ENCODE measurements at regions not wholly inside any gene's neighbourhood (a gene's known extent, or its start where the extent isn't known, plus 50 kb on each side); places are given as distances from the start of the nearest gene placed in this dataset.

- no peaks in the 10 kb centered on the region for H3K27me3 ChIP-seq
- peak overlapping the region; percentile 66 to 74 for H3K27ac ChIP-seq
- no peak for TF ChIP-seq CTCF (IDR thresholded peaks at IDR 0.05)
- peak overlapping the region in 1 of 2 donors; percentile 2 for H3K4me3 ChIP-seq
- H3K9me3 ChIP-seq, result no peaks in the 10 kb centered on the region
- H3K4me1 ChIP-seq, result peaks cover 0 to 11% of the 10 kb centered on the region in 2 donors
- peak; percentile 77 for DNase-seq (ENCODE audit: low spot score)
- no peaks in the 10 kb centered on the region for H3K36me3 ChIP-seq
These were observed 150.1 kb upstream of the KLF6 start for GRCh38 chr10:3935141-3935540.

DNA sequence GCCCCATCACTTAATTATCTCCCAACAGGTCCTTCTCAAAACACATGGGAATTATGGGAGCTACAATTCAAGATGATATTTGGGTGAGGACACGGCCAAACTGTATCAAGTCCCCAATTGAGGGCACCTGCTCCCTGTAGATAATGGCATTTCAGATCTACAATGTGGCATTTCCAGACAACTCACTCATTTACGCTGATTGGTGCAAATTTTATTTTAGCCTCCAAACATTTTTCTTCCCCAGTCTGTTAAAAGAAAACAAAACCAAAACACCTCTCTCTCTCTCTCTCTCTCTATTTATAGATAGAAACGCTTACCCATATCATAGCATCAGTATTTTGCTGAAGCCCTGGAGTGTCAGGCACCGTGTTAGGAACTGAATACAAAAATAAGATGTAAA lies 148.7 kb upstream of the KLF6 start:
- Histone ChIP-seq H3K36me3 (no peaks in the 10 kb centered on the region), H3K27me3 (no peaks in the 10 kb centered on the region), H3K9me3 (no peaks in the 10 kb centered on the region), H3K4me1 (peaks cover 0 to 11% of the 10 kb centered on the region in 2 donors), H3K27ac (no peak overlapping the region), H3K4me3 (no peak overlapping the region)
- TF ChIP-seq CTCF (IDR thresholded peaks at IDR 0.05), result no peak
- no peak for DNase-seq (ENCODE audit: low spot score)

DNA sequence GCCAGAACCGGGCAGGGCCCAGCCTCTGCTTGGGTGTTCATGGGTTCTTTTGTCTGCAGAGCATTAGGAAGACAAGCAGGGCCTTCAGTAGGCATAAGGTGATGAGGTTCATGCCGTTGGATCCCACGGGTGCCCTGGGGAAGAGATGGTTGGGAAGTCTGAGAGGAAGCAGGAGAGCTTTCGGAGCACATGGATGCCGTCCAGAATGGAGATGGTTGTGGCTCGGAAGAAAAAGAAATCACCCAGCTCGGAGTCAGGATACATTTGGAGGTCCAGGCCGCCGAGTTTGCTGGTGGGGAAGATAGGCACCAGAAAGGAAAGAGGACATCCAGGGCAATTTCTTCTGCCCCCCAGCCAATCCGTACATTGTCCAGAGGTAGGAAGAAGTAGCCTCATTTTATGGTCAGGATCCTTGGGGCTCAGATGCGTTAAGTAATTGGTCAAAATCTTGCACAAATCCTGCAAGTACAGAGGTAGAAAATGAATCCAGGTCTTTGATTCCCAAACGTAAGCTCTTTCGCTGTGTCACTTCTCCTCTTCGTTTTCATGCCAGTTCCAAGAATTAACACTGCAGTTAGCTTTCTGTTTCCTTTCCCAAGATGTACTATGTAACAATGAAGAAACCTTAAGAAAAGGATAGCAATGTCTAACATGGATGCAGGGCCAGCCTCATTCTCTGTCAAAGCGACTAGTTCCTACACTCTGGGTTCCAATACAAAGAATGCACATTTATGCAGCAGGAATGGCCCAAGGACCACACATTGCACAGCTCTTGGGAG lies 147.8 kb upstream of the KLF6 start:
- no peaks in the 10 kb centered on the region for H3K27me3 ChIP-seq
- H3K4me1 ChIP-seq, result peaks cover 0 to 11% of the 10 kb centered on the region in 2 donors
- H3K4me3 ChIP-seq, result no peak overlapping the region
- TF ChIP-seq CTCF (IDR thresholded peaks at IDR 0.05), result no peak
- H3K36me3 ChIP-seq, result no peaks in the 10 kb centered on the region
- H3K27ac ChIP-seq, result no peak overlapping the region
- DNase-seq (ENCODE audit: low spot score), result no peak
- no peaks in the 10 kb centered on the region for H3K9me3 ChIP-seq

DNA sequence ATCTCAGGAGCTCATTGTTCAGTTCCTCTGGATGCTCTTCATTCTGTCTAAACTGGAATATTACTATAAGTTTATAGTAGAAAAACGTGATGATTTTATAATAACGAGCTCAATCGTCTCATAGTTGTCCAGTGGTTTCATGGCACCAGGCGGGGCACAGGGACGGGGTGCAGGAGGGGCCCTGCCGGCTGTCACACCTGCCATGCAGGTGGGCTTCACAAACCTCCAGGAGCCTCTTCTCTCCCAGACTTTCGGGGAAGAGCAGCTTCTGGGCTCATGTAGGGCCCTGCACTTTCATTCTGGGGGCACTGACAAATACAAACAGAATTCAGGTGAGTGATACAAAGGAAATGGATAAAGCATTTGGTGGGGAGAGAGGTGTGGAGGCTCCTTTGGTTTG lies 146.9 kb upstream of the KLF6 start:
- no peak overlapping the region for H3K27ac ChIP-seq
- H3K4me3 ChIP-seq, result no peak overlapping the region
- no peaks in the 10 kb centered on the region for H3K27me3 ChIP-seq
- H3K4me1 ChIP-seq, result peaks cover 0 to 15% of the 10 kb centered on the region in 2 donors
- no peaks in the 10 kb centered on the region for H3K36me3 ChIP-seq
- no peak for TF ChIP-seq CTCF (IDR thresholded peaks at IDR 0.05)
- H3K9me3 ChIP-seq, result no peaks in the 10 kb centered on the region
- no peak for DNase-seq (ENCODE audit: low spot score)

DNA sequence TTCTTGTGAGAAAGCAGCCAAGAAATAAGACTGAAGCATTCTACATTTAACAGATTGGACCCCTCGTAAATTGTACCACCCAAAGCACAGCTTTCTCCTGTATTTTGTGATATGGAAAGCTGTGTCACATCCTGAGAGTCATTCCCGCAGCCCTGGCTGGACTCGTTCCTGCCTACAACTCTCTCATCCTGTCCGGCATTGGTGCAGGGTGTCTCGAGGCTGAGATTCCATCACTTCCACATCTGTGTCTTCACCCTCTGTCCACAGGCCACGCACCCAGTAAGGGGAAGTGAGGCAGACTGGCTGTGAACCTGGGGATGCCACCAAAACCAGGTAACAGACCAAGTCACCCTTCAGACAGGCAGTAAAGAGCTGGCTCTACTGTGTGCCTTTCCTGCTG lies 146.2 kb upstream of the KLF6 start:
- no peaks in the 10 kb centered on the region for H3K9me3 ChIP-seq
- DNase-seq (ENCODE audit: low spot score), result no peak

More for the DNA sequence above, 146.2 kb upstream of the KLF6 start:
- Histone ChIP-seq H3K27ac (no peak overlapping the region), H3K36me3 (no peaks in the 10 kb centered on the region), H3K4me1 (peaks cover 0 to 19% of the 10 kb centered on the region in 2 donors), H3K27me3 (no peaks in the 10 kb centered on the region), H3K4me3 (no peak overlapping the region)
- TF ChIP-seq CTCF (IDR thresholded peaks at IDR 0.05), result no peak

Data from right atrium auricular region (tissue), 2 donors.